ENCODE measurements at regions not wholly inside any gene's neighbourhood (a gene's known extent, or its start where the extent isn't known, plus 50 kb on each side); places are given as distances from the start of the nearest gene placed in this dataset.

- no peak for TF ChIP-seq KLF5 (IDR thresholded peaks at IDR 0.05; ENCODE audit: partially characterized antibody)
- TF ChIP-seq LARP7 (IDR thresholded peaks at IDR 0.05), result no peak
- no peak for TF ChIP-seq MEF2B (IDR thresholded peaks at IDR 0.05; ENCODE audit: partially characterized antibody, poor library complexity, severe bottlenecking)
- TF ChIP-seq TAF1 (IDR thresholded peaks at IDR 0.05; ENCODE audit: borderline replicate concordance, low read depth, low read length), result no peak
- TF ChIP-seq NFYA (IDR thresholded peaks at IDR 0.05; ENCODE audit: borderline replicate concordance, low read depth, low read length), result no peak
- TF ChIP-seq, protein P1, sequence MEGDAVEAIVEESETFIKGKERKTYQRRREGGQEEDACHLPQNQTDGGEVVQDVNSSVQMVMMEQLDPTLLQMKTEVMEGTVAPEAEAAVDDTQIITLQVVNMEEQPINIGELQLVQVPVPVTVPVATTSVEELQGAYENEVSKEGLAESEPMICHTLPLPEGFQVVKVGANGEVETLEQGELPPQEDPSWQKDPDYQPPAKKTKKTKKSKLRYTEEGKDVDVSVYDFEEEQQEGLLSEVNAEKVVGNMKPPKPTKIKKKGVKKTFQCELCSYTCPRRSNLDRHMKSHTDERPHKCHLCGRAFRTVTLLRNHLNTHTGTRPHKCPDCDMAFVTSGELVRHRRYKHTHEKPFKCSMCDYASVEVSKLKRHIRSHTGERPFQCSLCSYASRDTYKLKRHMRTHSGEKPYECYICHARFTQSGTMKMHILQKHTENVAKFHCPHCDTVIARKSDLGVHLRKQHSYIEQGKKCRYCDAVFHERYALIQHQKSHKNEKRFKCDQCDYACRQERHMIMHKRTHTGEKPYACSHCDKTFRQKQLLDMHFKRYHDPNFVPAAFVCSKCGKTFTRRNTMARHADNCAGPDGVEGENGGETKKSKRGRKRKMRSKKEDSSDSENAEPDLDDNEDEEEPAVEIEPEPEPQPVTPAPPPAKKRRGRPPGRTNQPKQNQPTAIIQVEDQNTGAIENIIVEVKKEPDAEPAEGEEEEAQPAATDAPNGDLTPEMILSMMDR (IDR thresholded peaks at IDR 0.05 in 2 of 3, conservative IDR thresholded peaks at IDR 0.05 in 1 of 3; ENCODE audit: control insufficient read depth in 2 of 3, extremely low read depth in 1 of 3, insufficient read depth in 1 of 3, low read depth in 3 of 3, low read length in 3 of 3), result peak; percentile 58 to 65 (median 60)
- TF ChIP-seq, protein P2, sequence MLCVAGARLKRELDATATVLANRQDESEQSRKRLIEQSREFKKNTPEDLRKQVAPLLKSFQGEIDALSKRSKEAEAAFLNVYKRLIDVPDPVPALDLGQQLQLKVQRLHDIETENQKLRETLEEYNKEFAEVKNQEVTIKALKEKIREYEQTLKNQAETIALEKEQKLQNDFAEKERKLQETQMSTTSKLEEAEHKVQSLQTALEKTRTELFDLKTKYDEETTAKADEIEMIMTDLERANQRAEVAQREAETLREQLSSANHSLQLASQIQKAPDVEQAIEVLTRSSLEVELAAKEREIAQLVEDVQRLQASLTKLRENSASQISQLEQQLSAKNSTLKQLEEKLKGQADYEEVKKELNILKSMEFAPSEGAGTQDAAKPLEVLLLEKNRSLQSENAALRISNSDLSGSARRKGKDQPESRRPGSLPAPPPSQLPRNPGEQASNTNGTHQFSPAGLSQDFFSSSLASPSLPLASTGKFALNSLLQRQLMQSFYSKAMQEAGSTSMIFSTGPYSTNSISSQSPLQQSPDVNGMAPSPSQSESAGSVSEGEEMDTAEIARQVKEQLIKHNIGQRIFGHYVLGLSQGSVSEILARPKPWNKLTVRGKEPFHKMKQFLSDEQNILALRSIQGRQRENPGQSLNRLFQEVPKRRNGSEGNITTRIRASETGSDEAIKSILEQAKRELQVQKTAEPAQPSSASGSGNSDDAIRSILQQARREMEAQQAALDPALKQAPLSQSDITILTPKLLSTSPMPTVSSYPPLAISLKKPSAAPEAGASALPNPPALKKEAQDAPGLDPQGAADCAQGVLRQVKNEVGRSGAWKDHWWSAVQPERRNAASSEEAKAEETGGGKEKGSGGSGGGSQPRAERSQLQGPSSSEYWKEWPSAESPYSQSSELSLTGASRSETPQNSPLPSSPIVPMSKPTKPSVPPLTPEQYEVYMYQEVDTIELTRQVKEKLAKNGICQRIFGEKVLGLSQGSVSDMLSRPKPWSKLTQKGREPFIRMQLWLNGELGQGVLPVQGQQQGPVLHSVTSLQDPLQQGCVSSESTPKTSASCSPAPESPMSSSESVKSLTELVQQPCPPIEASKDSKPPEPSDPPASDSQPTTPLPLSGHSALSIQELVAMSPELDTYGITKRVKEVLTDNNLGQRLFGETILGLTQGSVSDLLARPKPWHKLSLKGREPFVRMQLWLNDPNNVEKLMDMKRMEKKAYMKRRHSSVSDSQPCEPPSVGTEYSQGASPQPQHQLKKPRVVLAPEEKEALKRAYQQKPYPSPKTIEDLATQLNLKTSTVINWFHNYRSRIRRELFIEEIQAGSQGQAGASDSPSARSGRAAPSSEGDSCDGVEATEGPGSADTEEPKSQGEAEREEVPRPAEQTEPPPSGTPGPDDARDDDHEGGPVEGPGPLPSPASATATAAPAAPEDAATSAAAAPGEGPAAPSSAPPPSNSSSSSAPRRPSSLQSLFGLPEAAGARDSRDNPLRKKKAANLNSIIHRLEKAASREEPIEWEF (IDR thresholded peaks at IDR 0.05; ENCODE audit: insufficient replicate concordance, low read depth, low read length), result no peak
- TF ChIP-seq, protein P3, sequence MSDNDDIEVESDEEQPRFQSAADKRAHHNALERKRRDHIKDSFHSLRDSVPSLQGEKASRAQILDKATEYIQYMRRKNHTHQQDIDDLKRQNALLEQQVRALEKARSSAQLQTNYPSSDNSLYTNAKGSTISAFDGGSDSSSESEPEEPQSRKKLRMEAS (IDR thresholded peaks at IDR 0.05; ENCODE audit: low read depth, low read length), result no peak
- peak; percentile 91 for TF ChIP-seq ZNF384 (IDR thresholded peaks at IDR 0.05; ENCODE audit: borderline replicate concordance, low read depth, low read length)
- TF ChIP-seq STAT1 (conservative IDR thresholded peaks at IDR 0.05), result no peak
- TF ChIP-seq NFIC (IDR thresholded peaks at IDR 0.05; ENCODE audit: low read depth, low read length), result no peak
- TF ChIP-seq MTA2 (IDR thresholded peaks at IDR 0.05; ENCODE audit: low read depth), result no peak
- no peak for TF ChIP-seq EZH2 (IDR thresholded peaks at IDR 0.05; ENCODE audit: borderline replicate concordance, control insufficient read depth, low read depth, low read length)
- peak; percentile 71; the same call in 1 of the 2 replicates for TF ChIP-seq SMC3 (IDR thresholded peaks at IDR 0.05; ENCODE audit: borderline replicate concordance, low read length)
- no peak for TF ChIP-seq ZNF687 (IDR thresholded peaks at IDR 0.05)
- TF ChIP-seq EED (IDR thresholded peaks at IDR 0.05; ENCODE audit: low read depth), result no peak
- TF ChIP-seq RAD21 (IDR thresholded peaks at IDR 0.05; ENCODE audit: insufficient read depth, low read depth, low read length), result peak; percentile 93
These were observed 55.9 kb upstream of the PLCL2 start (continued) for GRCh38 chr3:16828815-16829214.
